ENCODE measurements at regions not wholly inside any gene's neighbourhood (a gene's known extent, or its start where the extent isn't known, plus 50 kb on each side); places are given as distances from the start of the nearest gene placed in this dataset.

- DNase-seq: peak; percentile 6
Observed at GRCh38 chr2:200054681-200055468, 99.5 kb downstream of the MAIP1 start.

GRCh38 chr2:200056105-200056504 is 100.7 kb downstream of the MAIP1 start:
- no peak for DNase-seq

- DNase-seq: no peak
Observed at GRCh38 chr2:200063155-200063554, 107.8 kb downstream of the MAIP1 start.

- DNase-seq: no peak
Observed at GRCh38 chr2:200064879-200065278, 109.5 kb downstream of the MAIP1 start.

GRCh38 chr2:200065477-200065876 is 110.1 kb downstream of the MAIP1 start:
- no peak for DNase-seq

- DNase-seq: no peak
Observed at GRCh38 chr2:200066417-200066816, 111.0 kb downstream of the MAIP1 start.

GRCh38 chr2:200068642-200069041 is 113.3 kb downstream of the MAIP1 start:
- DNase-seq: no peak

- DNase-seq: no peak
Observed at GRCh38 chr2:200077210-200077650, 121.8 kb downstream of the MAIP1 start.

- no peak for DNase-seq
Observed at GRCh38 chr2:200077838-200078237, 122.5 kb downstream of the MAIP1 start.

- no peak for DNase-seq
Observed at GRCh38 chr2:200079356-200079755, 124.0 kb downstream of the MAIP1 start.

- DNase-seq: no peak
Observed at GRCh38 chr2:200081236-200081635, 125.9 kb downstream of the MAIP1 start.

- no peak for DNase-seq
Observed at GRCh38 chr2:200081811-200082210, 126.4 kb downstream of the MAIP1 start.

GRCh38 chr2:200084036-200084435 is 128.7 kb downstream of the MAIP1 start:
- no peak for DNase-seq

- no peak for DNase-seq
Observed at GRCh38 chr2:200086911-200087310, 131.5 kb downstream of the MAIP1 start.

- DNase-seq: no peak
Observed at GRCh38 chr2:200087451-200087850, 132.1 kb downstream of the MAIP1 start.

- DNase-seq: no peak
Observed at GRCh38 chr2:200089040-200089755, 133.8 kb downstream of the MAIP1 start.

GRCh38 chr2:200089756-200090109 is 134.4 kb downstream of the MAIP1 start:
- no peak for DNase-seq

- no peak for DNase-seq
Observed at GRCh38 chr2:200090683-200091082, 135.3 kb downstream of the MAIP1 start.

GRCh38 chr2:200091126-200091525 is 135.7 kb downstream of the MAIP1 start:
- no peak for DNase-seq

- DNase-seq: no peak
Observed at GRCh38 chr2:200092235-200092634, 136.9 kb downstream of the MAIP1 start.

GRCh38 chr2:200095436-200095835 is 140.1 kb downstream of the MAIP1 start:
- DNase-seq: no peak

- DNase-seq: no peak
Observed at GRCh38 chr2:200099256-200099655, 143.9 kb downstream of the MAIP1 start.

GRCh38 chr2:200100027-200100426 is 144.6 kb downstream of the MAIP1 start:
- no peak for DNase-seq

GRCh38 chr2:200101922-200102321 is 146.5 kb downstream of the MAIP1 start:
- no peak for DNase-seq

GRCh38 chr2:200102971-200103370 is 147.6 kb downstream of the MAIP1 start:
- no peak for DNase-seq

Data from COR-L47 (cell line).